GM21737 (cell line): ENCODE measurements at regions not wholly inside any gene's neighbourhood (a gene's known extent, or its start where the extent isn't known, plus 50 kb on each side); places are given as distances from the start of the nearest gene placed in this dataset.
"Not testable (repeated sequence)": the region's sequence is repeated elsewhere in the genome, so short reads cannot be mapped to it uniquely, and the experiment has no call there.

Experiments
- ATAC-seq: cut with Tn5 transposase; IDR thresholded peaks from one replicate; pipeline ENCODE4 v1.9.1; 2021; ENCODE audit warnings: mild to moderate bottlenecking, moderate library complexity; ENCODE audit not compliant: unreplicated experiment

- no peak for ATAC-seq
Observed at GRCh38 chr10:6985644-6986043, 405.6 kb upstream of the PRKCQ start.

GRCh38 chr10:6984971-6985370, 404.9 kb upstream of the PRKCQ start:
- ATAC-seq, result no peak

GRCh38 chr10:6984016-6984415, 403.9 kb upstream of the PRKCQ start:
- not testable (repeated sequence) for ATAC-seq

GRCh38 chr10:6980353-6980752, 400.3 kb upstream of the PRKCQ start:
- ATAC-seq, result no peak

GRCh38 chr10:6979371-6979770, 399.3 kb upstream of the PRKCQ start:
- no peak for ATAC-seq

- no peak for ATAC-seq
Observed at GRCh38 chr10:6978187-6978627, 398.1 kb upstream of the PRKCQ start.

- ATAC-seq, result no peak
Observed at GRCh38 chr10:6977398-6978186, 397.5 kb upstream of the PRKCQ start.

- no peak for ATAC-seq
Observed at GRCh38 chr10:6973899-6974298, 393.8 kb upstream of the PRKCQ start.

- no peak for ATAC-seq
Observed at GRCh38 chr10:6972226-6972625, 392.1 kb upstream of the PRKCQ start.

- ATAC-seq, result no peak
Observed at GRCh38 chr10:6969659-6970058, 389.6 kb upstream of the PRKCQ start.

GRCh38 chr10:6964543-6964942, 384.5 kb upstream of the PRKCQ start:
- no peak for ATAC-seq

GRCh38 chr10:6962576-6962975, 382.5 kb upstream of the PRKCQ start:
- ATAC-seq, result no peak

- ATAC-seq, result no peak
Observed at GRCh38 chr10:6958711-6959110, 378.6 kb upstream of the PRKCQ start.

GRCh38 chr10:6958254-6958653, 378.2 kb upstream of the PRKCQ start:
- no peak for ATAC-seq

GRCh38 chr10:6957851-6958250, 377.8 kb upstream of the PRKCQ start:
- no peak for ATAC-seq

GRCh38 chr10:6956562-6956961, 376.5 kb upstream of the PRKCQ start:
- no peak for ATAC-seq

GRCh38 chr10:6953271-6953801, 373.3 kb upstream of the PRKCQ start:
- no peak for ATAC-seq

- no peak for ATAC-seq
Observed at GRCh38 chr10:6951732-6952131, 371.7 kb upstream of the PRKCQ start.

GRCh38 chr10:6950133-6950532, 370.1 kb upstream of the PRKCQ start:
- no peak for ATAC-seq

- no peak for ATAC-seq
Observed at GRCh38 chr10:6944436-6944835, 364.4 kb upstream of the PRKCQ start.

- no peak for ATAC-seq
Observed at GRCh38 chr10:6938384-6938783, 358.3 kb upstream of the PRKCQ start.

- no peak for ATAC-seq
Observed at GRCh38 chr10:6936931-6937330, 356.9 kb upstream of the PRKCQ start.
